Body of pancreas (tissue), 4 donors: ENCODE measurements at regions not wholly inside any gene's neighbourhood (a gene's known extent, or its start where the extent isn't known, plus 50 kb on each side); places are given as distances from the start of the nearest gene placed in this dataset.

Experiments used
- ATAC-seq: fragments of 150-250 bp; one replicate; pipeline ENCODE4 v1.9.1; 2016
- DNase-seq, 4 donors: peaks; one replicate each; pipeline ENCODE4 v3.0.0-alpha.2; 2019
- H3K27ac ChIP-seq, 4 donors: fragments of 200-600 bp; sonication (generic); 1 replicate in 3 of 4; 2 replicates in 1 of 4; pipeline versions ENCODE4 v1.5.1 to v1.6.1; 2016 to 2019; ENCODE audit warnings: mild to moderate bottlenecking in 1 of 4, mixed read lengths in 1 of 4, moderate library complexity in 1 of 4
- H3K27me3 ChIP-seq, 2 donors: fragments of 200-600 bp; sonication (generic); one replicate each; pipeline ENCODE4 v1.6.0; 2016; ENCODE audit warnings: mild to moderate bottlenecking in 1 of 2
- H3K36me3 ChIP-seq, 2 donors: fragments of 200-600 bp; sonication (generic); replicated peaks in 1 of 2; 2 replicates each; pipeline ENCODE4 v1.5.1; 2016; ENCODE audit warnings: low read depth in 2 of 2; ENCODE audit not compliant: insufficient read depth in 1 of 2
- H3K4me1 ChIP-seq: fragments of 200-600 bp; sonication (generic); one replicate; pipeline ENCODE4 v1.6.0; 2016
- H3K4me3 ChIP-seq, 2 donors: fragments of 200-600 bp; sonication (generic); 1 replicate in 1 of 2; 2 replicates in 1 of 2; pipeline ENCODE4 v1.5.1; 2016 to 2019
- H3K9me3 ChIP-seq, 3 donors: fragments of 200-600 bp; sonication (generic); 1 replicate in 2 of 3; 2 replicates in 1 of 3; pipeline ENCODE4 v1.5.1; 2016
- CTCF ChIP-seq, 7 experiments: fragments of 450-650 bp in 4 of 7; fragments of 200-600 bp in 3 of 7; sonication (generic) in 3 of 7; IDR thresholded peaks; one replicate each; pipeline ENCODE4 v1.5.1; 2016 to 2019; ENCODE audit warnings: antibody characterized with exemption in 7 of 7
- POLR2A ChIP-seq, 3 donors: fragments of 450-650 bp; IDR thresholded peaks; one replicate each; pipeline ENCODE4 v1.6.1; 2016; ENCODE audit warnings: antibody characterized with exemption in 3 of 3, mild to moderate bottlenecking in 2 of 3
- WGBS, 2 donors: methylation state at CpG; one replicate each; pipeline ENCODE4 v1.1.5; 2017; 5-methylcytosine and 5-hydroxymethylcytosine counted together
- intact Hi-C: fragments of 100-400 bp; cut with DNase I; formaldehyde crosslinking; loops from one replicate; pipeline ENCODE4 v1.15.1; 2023

- TF ChIP-seq POLR2A (IDR thresholded peaks at IDR 0.05) = no peak
- TF ChIP-seq CTCF (IDR thresholded peaks at IDR 0.05) = no peak
Observed at GRCh38 chr2:78873526-78873925, 152.0 kb upstream of the REG3G start.

GRCh38 chr2:78876316-78876688 is 149.2 kb upstream of the REG3G start:
- H3K9me3 ChIP-seq = no peaks in the 10 kb centered on the region
- no peak overlapping the region for H3K4me3 ChIP-seq
- WGBS, 2 donors = 45 to 51% methylated on average over 2 of the region's 2 CpGs
- ATAC-seq (no peak), DNase-seq (no peak)
- no peaks in the 10 kb centered on the region for H3K36me3 ChIP-seq
- TF ChIP-seq CTCF (IDR thresholded peaks at IDR 0.05) (no peak), POLR2A (IDR thresholded peaks at IDR 0.05) (no peak)
- H3K4me1 ChIP-seq = no peaks in the 10 kb centered on the region
- H3K27ac ChIP-seq = no peak overlapping the region
- H3K27me3 ChIP-seq = no peaks in the 10 kb centered on the region
- intact Hi-C loops = no loop called here

More at GRCh38 chr2:78873526-78873925, 152.0 kb upstream of the REG3G start:
- DNase-seq (no peak), ATAC-seq (no peak)
- Histone ChIP-seq H3K9me3 (no peaks in the 10 kb centered on the region), H3K4me3 (no peak overlapping the region), H3K27ac (no peak overlapping the region), H3K4me1 (no peaks in the 10 kb centered on the region), H3K36me3 (no peaks in the 10 kb centered on the region), H3K27me3 (no peaks in the 10 kb centered on the region)
- intact Hi-C loops = no loop called here
- 24 to 26% methylated on average over 1 of the region's 1 CpG for WGBS, 2 donors

GRCh38 chr2:78887446-78887845 is 138.1 kb upstream of the REG3G start:
- intact Hi-C loops = no loop called here
- H3K27me3 ChIP-seq = no peaks in the 10 kb centered on the region
- no peak for TF ChIP-seq POLR2A (IDR thresholded peaks at IDR 0.05)
- TF ChIP-seq CTCF (IDR thresholded peaks at IDR 0.05) = no peak
- ATAC-seq (no peak), DNase-seq (no peak)
- H3K36me3 ChIP-seq = no peaks in the 10 kb centered on the region
- H3K4me1 ChIP-seq = no peaks in the 10 kb centered on the region
- WGBS, 2 donors = 44 to 61% methylated on average over 1 of the region's 1 CpG
- H3K27ac ChIP-seq = no peak overlapping the region
- H3K4me3 ChIP-seq = no peak overlapping the region
- H3K9me3 ChIP-seq = no peaks in the 10 kb centered on the region

- Histone ChIP-seq H3K36me3 (no peaks in the 10 kb centered on the region), H3K27ac (no peak overlapping the region), H3K9me3 (no peaks in the 10 kb centered on the region), H3K4me3 (no peak overlapping the region), H3K4me1 (no peaks in the 10 kb centered on the region), H3K27me3 (no peaks in the 10 kb centered on the region)
- ATAC-seq (no peak), DNase-seq (no peak)
- intact Hi-C loops = no loop called here
- WGBS, 2 donors = 62 to 78% methylated on average over 2 of the region's 2 CpGs
- no peak for TF ChIP-seq POLR2A (IDR thresholded peaks at IDR 0.05)
- TF ChIP-seq CTCF (IDR thresholded peaks at IDR 0.05) = no peak
Observed at GRCh38 chr2:78890935-78891334, 134.6 kb upstream of the REG3G start.

GRCh38 chr2:78892295-78892694 is 133.2 kb upstream of the REG3G start:
- DNase-seq (no peak), ATAC-seq (no peak)
- Histone ChIP-seq H3K27me3 (no peaks in the 10 kb centered on the region), H3K36me3 (no peaks in the 10 kb centered on the region), H3K4me3 (no peak overlapping the region), H3K27ac (no peak overlapping the region), H3K9me3 (no peaks in the 10 kb centered on the region), H3K4me1 (no peaks in the 10 kb centered on the region)
- TF ChIP-seq POLR2A (IDR thresholded peaks at IDR 0.05) (no peak), CTCF (IDR thresholded peaks at IDR 0.05) (no peak)
- WGBS, 2 donors = 60 to 75% methylated on average over 3 of the region's 3 CpGs
- intact Hi-C loops = no loop called here
